ENCODE measurements at regions not wholly inside any gene's neighbourhood (a gene's known extent, or its start where the extent isn't known, plus 50 kb on each side); places are given as distances from the start of the nearest gene placed in this dataset.
"Not testable (repeated sequence)": the region's sequence is repeated elsewhere in the genome, so short reads cannot be mapped to it uniquely, and the experiment has no call there.

- WGBS, 2 donors = 42 to 48% methylated on average over 1 of the region's 1 CpG
Observed at GRCh38 chr6:121944354-121944753, 455.1 kb upstream of the HSF2 start.

GRCh38 chr6:121951123-121951522 is 448.3 kb upstream of the HSF2 start:
- Histone ChIP-seq H3K27me3 (ENCODE audit: control insufficient read depth in 1 of 2, insufficient read depth in 2 of 2, low read length in 2 of 2) (no peaks in the 10 kb centered on the region), H3K4me1 (ENCODE audit: control insufficient read depth in 2 of 2, insufficient read depth in 2 of 2, low read length in 1 of 2) (no peaks in the 10 kb centered on the region), H3K4me3 (ENCODE audit: low read depth in 1 of 2, low read length in 2 of 2) (no peak overlapping the region), H3K27ac (ENCODE audit: low read depth in 2 of 2, low read length in 1 of 2) (no peak overlapping the region), H3K9me3 (ENCODE audit: control insufficient read depth in 2 of 2, insufficient read depth in 1 of 2, low read depth in 1 of 2, low read length in 1 of 2) (no peaks in the 10 kb centered on the region), H3K36me3 (ENCODE audit: control insufficient read depth in 2 of 2, insufficient read depth in 2 of 2, low read length in 1 of 2) (no peaks in the 10 kb centered on the region)
- WGBS, 2 donors = 70 to 78% methylated on average over 4 of the region's 4 CpGs

More at GRCh38 chr6:121944354-121944753, 455.1 kb upstream of the HSF2 start:
- no peaks in the 10 kb centered on the region for H3K4me1 ChIP-seq (ENCODE audit: control insufficient read depth in 2 of 2, insufficient read depth in 2 of 2, low read length in 1 of 2)
- H3K27me3 ChIP-seq (ENCODE audit: control insufficient read depth in 1 of 2, insufficient read depth in 2 of 2, low read length in 2 of 2) = no peaks in the 10 kb centered on the region
- no peaks in the 10 kb centered on the region for H3K36me3 ChIP-seq (ENCODE audit: control insufficient read depth in 2 of 2, insufficient read depth in 2 of 2, low read length in 1 of 2)
- H3K4me3 ChIP-seq (ENCODE audit: low read depth in 1 of 2, low read length in 2 of 2) = no peak overlapping the region
- no peak overlapping the region for H3K27ac ChIP-seq (ENCODE audit: low read depth in 2 of 2, low read length in 1 of 2)
- no peaks in the 10 kb centered on the region for H3K9me3 ChIP-seq (ENCODE audit: control insufficient read depth in 2 of 2, insufficient read depth in 1 of 2, low read depth in 1 of 2, low read length in 1 of 2)

- 43 to 54% methylated on average over 5 of the region's 5 CpGs for WGBS, 2 donors
- Histone ChIP-seq H3K9me3 (ENCODE audit: control insufficient read depth in 2 of 2, insufficient read depth in 1 of 2, low read depth in 1 of 2, low read length in 1 of 2) (no peaks in the 10 kb centered on the region), H3K27ac (ENCODE audit: low read depth in 2 of 2, low read length in 1 of 2) (no peak overlapping the region), H3K27me3 (ENCODE audit: control insufficient read depth in 1 of 2, insufficient read depth in 2 of 2, low read length in 2 of 2) (no peaks in the 10 kb centered on the region), H3K4me3 (ENCODE audit: low read depth in 1 of 2, low read length in 2 of 2) (no peak overlapping the region), H3K36me3 (ENCODE audit: control insufficient read depth in 2 of 2, insufficient read depth in 2 of 2, low read length in 1 of 2) (no peaks in the 10 kb centered on the region), H3K4me1 (ENCODE audit: control insufficient read depth in 2 of 2, insufficient read depth in 2 of 2, low read length in 1 of 2) (no peaks in the 10 kb centered on the region)
Observed at GRCh38 chr6:121951918-121952379, 447.5 kb upstream of the HSF2 start.

GRCh38 chr6:121955401-121955800 is 444.1 kb upstream of the HSF2 start:
- 72 to 74% methylated on average over 2 of the region's 2 CpGs for WGBS, 2 donors
- not testable (repeated sequence) for H3K9me3 ChIP-seq (ENCODE audit: control insufficient read depth in 2 of 2, insufficient read depth in 1 of 2, low read depth in 1 of 2, low read length in 1 of 2); H3K4me3 ChIP-seq (ENCODE audit: low read depth in 1 of 2, low read length in 2 of 2); H3K4me1 ChIP-seq (ENCODE audit: control insufficient read depth in 2 of 2, insufficient read depth in 2 of 2, low read length in 1 of 2); H3K27me3 ChIP-seq (ENCODE audit: control insufficient read depth in 1 of 2, insufficient read depth in 2 of 2, low read length in 2 of 2); H3K36me3 ChIP-seq (ENCODE audit: control insufficient read depth in 2 of 2, insufficient read depth in 2 of 2, low read length in 1 of 2); H3K27ac ChIP-seq (ENCODE audit: low read depth in 2 of 2, low read length in 1 of 2)

GRCh38 chr6:121956782-121957181 is 442.7 kb upstream of the HSF2 start:
- H3K27me3 ChIP-seq (ENCODE audit: control insufficient read depth in 1 of 2, insufficient read depth in 2 of 2, low read length in 2 of 2) = no peaks in the 10 kb centered on the region
- H3K4me3 ChIP-seq (ENCODE audit: low read depth in 1 of 2, low read length in 2 of 2) = no peak overlapping the region
- no peaks in the 10 kb centered on the region for H3K9me3 ChIP-seq (ENCODE audit: control insufficient read depth in 2 of 2, insufficient read depth in 1 of 2, low read depth in 1 of 2, low read length in 1 of 2)
- H3K27ac ChIP-seq (ENCODE audit: low read depth in 2 of 2, low read length in 1 of 2) = no peak overlapping the region
- 62 to 78% methylated on average over 2 of the region's 2 CpGs for WGBS, 2 donors
- no peaks in the 10 kb centered on the region for H3K36me3 ChIP-seq (ENCODE audit: control insufficient read depth in 2 of 2, insufficient read depth in 2 of 2, low read length in 1 of 2)
- no peaks in the 10 kb centered on the region for H3K4me1 ChIP-seq (ENCODE audit: control insufficient read depth in 2 of 2, insufficient read depth in 2 of 2, low read length in 1 of 2)

- 57 to 66% methylated on average over 5 of the region's 5 CpGs for WGBS, 2 donors
- H3K9me3 ChIP-seq (ENCODE audit: control insufficient read depth in 2 of 2, insufficient read depth in 1 of 2, low read depth in 1 of 2, low read length in 1 of 2) = no peaks in the 10 kb centered on the region
- H3K27me3 ChIP-seq (ENCODE audit: control insufficient read depth in 1 of 2, insufficient read depth in 2 of 2, low read length in 2 of 2) = no peaks in the 10 kb centered on the region
- H3K4me3 ChIP-seq (ENCODE audit: low read depth in 1 of 2, low read length in 2 of 2) = no peak overlapping the region
- H3K27ac ChIP-seq (ENCODE audit: low read depth in 2 of 2, low read length in 1 of 2) = no peak overlapping the region
- H3K36me3 ChIP-seq (ENCODE audit: control insufficient read depth in 2 of 2, insufficient read depth in 2 of 2, low read length in 1 of 2) = no peaks in the 10 kb centered on the region
- no peaks in the 10 kb centered on the region for H3K4me1 ChIP-seq (ENCODE audit: control insufficient read depth in 2 of 2, insufficient read depth in 2 of 2, low read length in 1 of 2)
Observed at GRCh38 chr6:121959501-121959900, 440.0 kb upstream of the HSF2 start.

- Histone ChIP-seq H3K4me3 (ENCODE audit: low read depth in 1 of 2, low read length in 2 of 2) (no peak overlapping the region), H3K4me1 (ENCODE audit: control insufficient read depth in 2 of 2, insufficient read depth in 2 of 2, low read length in 1 of 2) (no peaks in the 10 kb centered on the region), H3K27me3 (ENCODE audit: control insufficient read depth in 1 of 2, insufficient read depth in 2 of 2, low read length in 2 of 2) (no peaks in the 10 kb centered on the region), H3K9me3 (ENCODE audit: control insufficient read depth in 2 of 2, insufficient read depth in 1 of 2, low read depth in 1 of 2, low read length in 1 of 2) (no peaks in the 10 kb centered on the region), H3K36me3 (ENCODE audit: control insufficient read depth in 2 of 2, insufficient read depth in 2 of 2, low read length in 1 of 2) (no peaks in the 10 kb centered on the region), H3K27ac (ENCODE audit: low read depth in 2 of 2, low read length in 1 of 2) (no peak overlapping the region)
- WGBS, 2 donors = 68 to 75% methylated on average over 1 of the region's 1 CpG
Observed at GRCh38 chr6:121961619-121962125, 437.8 kb upstream of the HSF2 start.

- no peak overlapping the region for H3K27ac ChIP-seq (ENCODE audit: low read depth in 2 of 2, low read length in 1 of 2)
- H3K9me3 ChIP-seq (ENCODE audit: control insufficient read depth in 2 of 2, insufficient read depth in 1 of 2, low read depth in 1 of 2, low read length in 1 of 2) = no peaks in the 10 kb centered on the region
- H3K27me3 ChIP-seq (ENCODE audit: control insufficient read depth in 1 of 2, insufficient read depth in 2 of 2, low read length in 2 of 2) = no peaks in the 10 kb centered on the region
- no peaks in the 10 kb centered on the region for H3K36me3 ChIP-seq (ENCODE audit: control insufficient read depth in 2 of 2, insufficient read depth in 2 of 2, low read length in 1 of 2)
- no peaks in the 10 kb centered on the region for H3K4me1 ChIP-seq (ENCODE audit: control insufficient read depth in 2 of 2, insufficient read depth in 2 of 2, low read length in 1 of 2)
- 70% methylated on average over 2 of the region's 2 CpGs for WGBS, 2 donors
- no peak overlapping the region for H3K4me3 ChIP-seq (ENCODE audit: low read depth in 1 of 2, low read length in 2 of 2)
Observed at GRCh38 chr6:121963826-121964225, 435.6 kb upstream of the HSF2 start.

GRCh38 chr6:121965739-121966138 is 433.7 kb upstream of the HSF2 start:
- Histone ChIP-seq H3K4me1 (ENCODE audit: control insufficient read depth in 2 of 2, insufficient read depth in 2 of 2, low read length in 1 of 2) (no peaks in the 10 kb centered on the region), H3K9me3 (ENCODE audit: control insufficient read depth in 2 of 2, insufficient read depth in 1 of 2, low read depth in 1 of 2, low read length in 1 of 2) (no peaks in the 10 kb centered on the region), H3K27me3 (ENCODE audit: control insufficient read depth in 1 of 2, insufficient read depth in 2 of 2, low read length in 2 of 2) (no peaks in the 10 kb centered on the region), H3K27ac (ENCODE audit: low read depth in 2 of 2, low read length in 1 of 2) (no peak overlapping the region), H3K4me3 (ENCODE audit: low read depth in 1 of 2, low read length in 2 of 2) (no peak overlapping the region), H3K36me3 (ENCODE audit: control insufficient read depth in 2 of 2, insufficient read depth in 2 of 2, low read length in 1 of 2) (no peaks in the 10 kb centered on the region)
- WGBS, 2 donors = 81 to 82% methylated on average over 4 of the region's 4 CpGs

- WGBS, 2 donors = 70 to 74% methylated on average over 2 of the region's 2 CpGs
- no peak overlapping the region for H3K4me3 ChIP-seq (ENCODE audit: low read depth in 1 of 2, low read length in 2 of 2)
- no peak overlapping the region for H3K27ac ChIP-seq (ENCODE audit: low read depth in 2 of 2, low read length in 1 of 2)
- H3K27me3 ChIP-seq (ENCODE audit: control insufficient read depth in 1 of 2, insufficient read depth in 2 of 2, low read length in 2 of 2) = no peaks in the 10 kb centered on the region
- no peaks in the 10 kb centered on the region for H3K9me3 ChIP-seq (ENCODE audit: control insufficient read depth in 2 of 2, insufficient read depth in 1 of 2, low read depth in 1 of 2, low read length in 1 of 2)
- H3K4me1 ChIP-seq (ENCODE audit: control insufficient read depth in 2 of 2, insufficient read depth in 2 of 2, low read length in 1 of 2) = no peaks in the 10 kb centered on the region
- H3K36me3 ChIP-seq (ENCODE audit: control insufficient read depth in 2 of 2, insufficient read depth in 2 of 2, low read length in 1 of 2) = no peaks in the 10 kb centered on the region
Observed at GRCh38 chr6:121967631-121968030, 431.8 kb upstream of the HSF2 start.

All from esophagus (tissue), 2 donors.